ENCODE measurements at regions not wholly inside any gene's neighbourhood (a gene's known extent, or its start where the extent isn't known, plus 50 kb on each side); places are given as distances from the start of the nearest gene placed in this dataset.

DNA sequence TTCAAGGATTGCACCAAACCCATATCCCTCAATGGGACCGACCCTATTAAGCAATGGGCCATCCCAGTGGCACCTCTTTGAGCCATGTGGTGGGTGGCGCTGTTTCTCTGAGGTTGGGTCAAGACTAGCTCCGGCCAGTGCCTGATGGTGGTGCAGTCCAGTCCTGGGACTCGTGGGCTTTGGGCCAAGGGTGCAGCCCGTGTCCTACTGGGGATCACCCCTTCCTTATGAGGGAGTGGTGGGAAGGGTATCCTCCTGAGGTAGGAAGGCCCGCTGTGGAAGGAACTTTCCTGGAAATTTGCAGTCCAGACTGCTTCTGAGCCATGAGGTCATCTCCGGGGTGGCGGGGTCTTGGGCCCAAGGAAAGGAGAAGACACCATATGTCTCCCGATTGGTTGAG, 231.6 kb downstream of the SNRPN start:
- in situ Hi-C loops (cut with MboI; ENCODE audit: low pct_unique_long_range_greater_than_20kb, low sequenced_read_pairs, unreplicated experiment), result no loop called here
- TF ChIP-seq, protein P1, sequence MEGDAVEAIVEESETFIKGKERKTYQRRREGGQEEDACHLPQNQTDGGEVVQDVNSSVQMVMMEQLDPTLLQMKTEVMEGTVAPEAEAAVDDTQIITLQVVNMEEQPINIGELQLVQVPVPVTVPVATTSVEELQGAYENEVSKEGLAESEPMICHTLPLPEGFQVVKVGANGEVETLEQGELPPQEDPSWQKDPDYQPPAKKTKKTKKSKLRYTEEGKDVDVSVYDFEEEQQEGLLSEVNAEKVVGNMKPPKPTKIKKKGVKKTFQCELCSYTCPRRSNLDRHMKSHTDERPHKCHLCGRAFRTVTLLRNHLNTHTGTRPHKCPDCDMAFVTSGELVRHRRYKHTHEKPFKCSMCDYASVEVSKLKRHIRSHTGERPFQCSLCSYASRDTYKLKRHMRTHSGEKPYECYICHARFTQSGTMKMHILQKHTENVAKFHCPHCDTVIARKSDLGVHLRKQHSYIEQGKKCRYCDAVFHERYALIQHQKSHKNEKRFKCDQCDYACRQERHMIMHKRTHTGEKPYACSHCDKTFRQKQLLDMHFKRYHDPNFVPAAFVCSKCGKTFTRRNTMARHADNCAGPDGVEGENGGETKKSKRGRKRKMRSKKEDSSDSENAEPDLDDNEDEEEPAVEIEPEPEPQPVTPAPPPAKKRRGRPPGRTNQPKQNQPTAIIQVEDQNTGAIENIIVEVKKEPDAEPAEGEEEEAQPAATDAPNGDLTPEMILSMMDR (IDR thresholded peaks at IDR 0.05; ENCODE audit: extremely low read depth, insufficient read depth, missing control alignments), result no peak
- no peak for DNase-seq (ENCODE audit: low spot score)

DNA sequence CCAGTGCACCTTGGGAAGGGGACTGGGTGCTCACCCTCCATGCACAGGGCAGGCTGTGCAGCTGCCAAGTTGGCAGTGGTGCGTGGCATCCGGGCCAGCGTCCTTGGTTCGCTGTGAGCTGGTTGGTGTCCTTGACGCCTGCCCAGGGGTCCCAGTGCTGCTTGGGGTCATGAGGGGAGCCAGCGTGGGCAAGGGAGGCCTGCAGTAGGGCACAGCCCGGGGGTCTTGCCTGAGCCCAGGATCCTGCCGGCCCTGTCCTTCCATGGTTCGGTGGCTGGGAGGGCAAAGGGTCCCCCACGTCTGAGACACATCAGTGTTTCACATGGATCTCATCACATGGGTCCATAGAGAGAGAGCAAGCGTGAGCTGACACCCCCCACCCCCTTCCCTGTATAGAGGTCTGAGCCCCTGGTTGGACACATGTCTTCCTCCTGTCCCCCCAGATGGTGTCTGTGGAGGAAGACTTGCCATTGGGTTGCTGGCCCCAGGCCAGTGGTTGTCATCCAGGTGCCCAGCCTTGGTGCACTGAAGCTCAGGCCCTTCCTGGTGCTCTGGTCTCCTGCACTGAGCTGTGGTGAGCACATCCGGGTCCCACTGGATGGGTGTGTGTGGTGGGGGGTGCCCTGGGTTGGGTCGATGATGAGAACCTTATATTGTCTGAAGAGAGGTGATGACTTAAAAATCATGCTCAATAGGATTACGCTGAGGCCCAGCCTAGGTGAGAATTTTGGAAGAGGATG, 232.3 kb downstream of the SNRPN start:
- in situ Hi-C loops (cut with MboI; ENCODE audit: low pct_unique_long_range_greater_than_20kb, low sequenced_read_pairs, unreplicated experiment), result no loop called here
- DNase-seq (ENCODE audit: low spot score), result no peak
- TF ChIP-seq, protein P1 (IDR thresholded peaks at IDR 0.05; ENCODE audit: extremely low read depth, insufficient read depth, missing control alignments), result no peak

DNA sequence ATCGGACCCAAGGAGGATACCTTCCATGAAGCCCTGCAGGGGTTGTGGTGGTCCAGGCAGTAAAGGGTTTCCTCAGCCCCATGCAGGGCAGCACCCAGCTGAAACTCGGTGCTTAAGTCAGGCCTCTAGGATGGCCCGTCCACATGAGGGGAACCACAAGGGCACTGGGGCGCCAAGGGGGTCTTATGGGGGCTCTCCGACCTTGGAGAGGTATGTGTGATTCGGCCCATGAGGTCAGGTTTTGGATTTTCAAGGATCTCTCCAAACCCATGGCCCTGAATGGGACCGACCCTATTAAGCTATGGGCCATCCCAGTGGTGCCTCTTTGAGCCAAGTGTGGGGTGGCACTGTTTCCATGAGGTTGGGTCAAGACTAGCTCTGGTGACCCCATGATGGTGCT, 233.3 kb downstream of the SNRPN start:
- in situ Hi-C loops (cut with MboI; ENCODE audit: low pct_unique_long_range_greater_than_20kb, low sequenced_read_pairs, unreplicated experiment), result no loop called here
- TF ChIP-seq, protein P1 (IDR thresholded peaks at IDR 0.05; ENCODE audit: extremely low read depth, insufficient read depth, missing control alignments), result no peak
- no peak for DNase-seq (ENCODE audit: low spot score)

DNA sequence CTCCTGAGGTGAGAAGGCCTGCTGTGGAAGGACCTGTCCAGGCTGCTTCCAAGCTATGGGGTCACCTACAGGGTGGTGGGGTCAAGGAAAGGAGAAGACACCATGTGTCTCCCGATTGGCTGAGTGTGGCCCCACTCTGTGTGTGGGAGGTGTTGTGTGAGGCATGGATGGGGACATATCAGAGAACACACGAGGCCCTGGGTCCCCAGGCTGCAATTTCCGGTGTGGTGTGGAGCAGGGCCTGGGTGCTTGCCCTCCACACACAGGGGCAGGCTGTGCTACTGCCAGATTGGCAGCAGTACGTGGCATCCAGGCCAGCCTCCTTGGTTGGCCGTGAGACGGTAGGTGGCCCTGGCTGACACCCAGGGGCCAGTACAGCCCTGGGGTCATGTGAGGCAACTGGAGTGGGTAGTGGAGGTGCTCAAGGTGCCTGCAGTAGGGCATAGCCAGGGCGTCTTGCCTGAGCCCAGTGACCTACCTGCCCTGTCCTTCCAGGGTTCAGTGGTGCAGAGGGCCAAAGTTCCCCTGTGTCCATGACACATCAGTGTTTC, 233.8 kb downstream of the SNRPN start:
- DNase-seq (ENCODE audit: low spot score), result no peak
- TF ChIP-seq, protein P1 (IDR thresholded peaks at IDR 0.05; ENCODE audit: extremely low read depth, insufficient read depth, missing control alignments), result no peak
- in situ Hi-C loops (cut with MboI; ENCODE audit: low pct_unique_long_range_greater_than_20kb, low sequenced_read_pairs, unreplicated experiment), result no loop called here

DNA sequence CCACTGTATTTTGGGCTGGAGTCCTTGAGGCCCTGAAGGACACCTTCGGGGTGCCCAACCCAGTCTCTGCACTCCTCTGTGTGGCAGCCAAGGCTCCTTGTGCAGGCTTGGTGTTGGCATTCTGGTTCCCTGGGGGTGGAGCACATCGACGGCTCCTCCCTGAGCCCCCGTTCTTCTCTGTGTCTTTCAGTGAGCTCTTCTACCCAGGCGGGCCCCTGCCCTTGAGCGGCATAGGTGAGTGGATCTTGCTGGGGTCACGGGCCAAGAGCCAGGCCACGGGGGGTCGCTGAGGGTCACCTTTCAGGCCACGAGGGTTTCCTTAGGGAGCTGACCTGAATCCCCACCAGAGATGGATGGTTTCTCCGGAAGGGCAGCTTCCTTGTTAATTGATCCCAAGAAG, 234.8 kb downstream of the SNRPN start:
- TF ChIP-seq, protein P1 (IDR thresholded peaks at IDR 0.05; ENCODE audit: extremely low read depth, insufficient read depth, missing control alignments), result no peak
- no peak for DNase-seq (ENCODE audit: low spot score)
- in situ Hi-C loops (cut with MboI; ENCODE audit: low pct_unique_long_range_greater_than_20kb, low sequenced_read_pairs, unreplicated experiment), result no loop called here

DNA sequence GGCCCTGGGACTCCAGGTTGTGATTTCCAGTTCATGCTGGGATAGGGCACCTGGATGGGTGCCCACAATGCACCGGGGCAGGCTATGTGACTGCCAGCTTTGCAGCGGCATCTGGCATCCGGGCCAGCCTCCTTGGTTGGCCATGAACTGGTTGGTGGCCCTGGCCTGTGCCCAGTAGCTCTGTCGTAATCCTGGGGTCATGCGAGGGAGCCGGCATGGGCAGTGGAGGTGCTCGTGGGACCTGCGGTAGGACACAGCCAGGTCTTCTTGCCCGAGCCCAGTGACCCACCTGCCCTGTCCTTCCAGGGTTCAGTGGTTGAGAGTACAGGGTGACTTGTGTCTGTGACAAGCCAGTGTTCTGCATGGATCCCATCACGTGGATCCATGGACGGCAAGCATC, 237.9 kb downstream of the SNRPN start:
- in situ Hi-C loops (cut with MboI; ENCODE audit: low pct_unique_long_range_greater_than_20kb, low sequenced_read_pairs, unreplicated experiment), result no loop called here
- TF ChIP-seq, protein P1 (IDR thresholded peaks at IDR 0.05; ENCODE audit: extremely low read depth, insufficient read depth, missing control alignments), result no peak
- DNase-seq (ENCODE audit: low spot score), result no peak

Measured in GM13977 (cell line).